ENCODE measurements at regions not wholly inside any gene's neighbourhood (a gene's known extent, or its start where the extent isn't known, plus 50 kb on each side); places are given as distances from the start of the nearest gene placed in this dataset.
"Not testable (repeated sequence)": the region's sequence is repeated elsewhere in the genome, so short reads cannot be mapped to it uniquely, and the experiment has no call there.

- no peaks in the 10 kb centered on the region for H3K36me3 Mint-ChIP-seq (ENCODE audit: low read depth)
- intact Hi-C loops (cut with micrococcal nuclease): no loop called here
- H3K27ac Mint-ChIP-seq: no peak overlapping the region
- no peak overlapping the region for H3K4me3 Mint-ChIP-seq
- peaks cover 7% of the 10 kb centered on the region for H3K9me3 Mint-ChIP-seq
- no peaks in the 10 kb centered on the region for H3K27me3 Mint-ChIP-seq (ENCODE audit: insufficient read depth)
- no peaks in the 10 kb centered on the region for H3K4me1 Mint-ChIP-seq (ENCODE audit: low read depth)
- DNase-seq (ENCODE audit: low spot score): no peak
Measured at GRCh38 chr9:108043585-108043984, 554.0 kb upstream of the KLF4 start.

GRCh38 chr9:108041551-108041950 is 552.0 kb upstream of the KLF4 start:
- peaks cover 7% of the 10 kb centered on the region for H3K9me3 Mint-ChIP-seq
- H3K4me3 Mint-ChIP-seq: no peak overlapping the region
- intact Hi-C loops (cut with micrococcal nuclease): no loop called here
- no peaks in the 10 kb centered on the region for H3K4me1 Mint-ChIP-seq (ENCODE audit: low read depth)
- no peaks in the 10 kb centered on the region for H3K36me3 Mint-ChIP-seq (ENCODE audit: low read depth)
- H3K27ac Mint-ChIP-seq: no peak overlapping the region
- no peaks in the 10 kb centered on the region for H3K27me3 Mint-ChIP-seq (ENCODE audit: insufficient read depth)
- DNase-seq (ENCODE audit: low spot score): no peak

GRCh38 chr9:108040783-108041182 is 551.2 kb upstream of the KLF4 start:
- no peaks in the 10 kb centered on the region for H3K27me3 Mint-ChIP-seq (ENCODE audit: insufficient read depth)
- no peaks in the 10 kb centered on the region for H3K36me3 Mint-ChIP-seq (ENCODE audit: low read depth)
- H3K9me3 Mint-ChIP-seq: peaks cover 7% of the 10 kb centered on the region
- H3K27ac Mint-ChIP-seq: no peak overlapping the region
- H3K4me3 Mint-ChIP-seq: no peak overlapping the region
- intact Hi-C loops (cut with micrococcal nuclease): no loop called here
- no peak for DNase-seq (ENCODE audit: low spot score)
- H3K4me1 Mint-ChIP-seq (ENCODE audit: low read depth): no peaks in the 10 kb centered on the region

GRCh38 chr9:108039493-108039892 is 549.9 kb upstream of the KLF4 start:
- no peaks in the 10 kb centered on the region for H3K27me3 Mint-ChIP-seq (ENCODE audit: insufficient read depth)
- DNase-seq (ENCODE audit: low spot score): no peak
- no peaks in the 10 kb centered on the region for H3K36me3 Mint-ChIP-seq (ENCODE audit: low read depth)
- H3K4me3 Mint-ChIP-seq: no peak overlapping the region
- intact Hi-C loops (cut with micrococcal nuclease): no loop called here
- H3K27ac Mint-ChIP-seq: no peak overlapping the region
- H3K9me3 Mint-ChIP-seq: peaks cover 7% of the 10 kb centered on the region
- no peaks in the 10 kb centered on the region for H3K4me1 Mint-ChIP-seq (ENCODE audit: low read depth)

GRCh38 chr9:108039012-108039411 is 549.4 kb upstream of the KLF4 start:
- H3K9me3 Mint-ChIP-seq: peaks cover 7% of the 10 kb centered on the region
- DNase-seq (ENCODE audit: low spot score): no peak
- no peak overlapping the region for H3K27ac Mint-ChIP-seq
- no peaks in the 10 kb centered on the region for H3K4me1 Mint-ChIP-seq (ENCODE audit: low read depth)
- intact Hi-C loops (cut with micrococcal nuclease): no loop called here
- H3K36me3 Mint-ChIP-seq (ENCODE audit: low read depth): no peaks in the 10 kb centered on the region
- no peak overlapping the region for H3K4me3 Mint-ChIP-seq
- H3K27me3 Mint-ChIP-seq (ENCODE audit: insufficient read depth): no peaks in the 10 kb centered on the region

- peaks cover 12% of the 10 kb centered on the region for H3K9me3 Mint-ChIP-seq
- DNase-seq (ENCODE audit: low spot score): no peak
- no peak overlapping the region for H3K27ac Mint-ChIP-seq
- no peaks in the 10 kb centered on the region for H3K27me3 Mint-ChIP-seq (ENCODE audit: insufficient read depth)
- intact Hi-C loops (cut with micrococcal nuclease): no loop called here
- no peaks in the 10 kb centered on the region for H3K4me1 Mint-ChIP-seq (ENCODE audit: low read depth)
- H3K36me3 Mint-ChIP-seq (ENCODE audit: low read depth): no peaks in the 10 kb centered on the region
- H3K4me3 Mint-ChIP-seq: no peak overlapping the region
Measured at GRCh38 chr9:108035487-108035886, 545.9 kb upstream of the KLF4 start.

- Mint-ChIP-seq H3K27ac (no peak overlapping the region), H3K36me3 (ENCODE audit: low read depth) (no peaks in the 10 kb centered on the region), H3K4me1 (ENCODE audit: low read depth) (no peaks in the 10 kb centered on the region), H3K27me3 (ENCODE audit: insufficient read depth) (no peaks in the 10 kb centered on the region), H3K4me3 (no peak overlapping the region), H3K9me3 (peaks cover 19% of the 10 kb centered on the region)
- no peak for DNase-seq (ENCODE audit: low spot score)
- intact Hi-C loops (cut with micrococcal nuclease): no loop called here
Measured at GRCh38 chr9:108033976-108034964, 544.7 kb upstream of the KLF4 start.

GRCh38 chr9:108032079-108032478 is 542.5 kb upstream of the KLF4 start:
- not testable (repeated sequence) for H3K36me3 Mint-ChIP-seq (ENCODE audit: low read depth)

GRCh38 chr9:108031221-108031620 is 541.7 kb upstream of the KLF4 start:
- DNase-seq (ENCODE audit: low spot score); H3K4me1 Mint-ChIP-seq (ENCODE audit: low read depth); H3K27ac Mint-ChIP-seq; H3K27me3 Mint-ChIP-seq (ENCODE audit: insufficient read depth); H3K36me3 Mint-ChIP-seq (ENCODE audit: low read depth); intact Hi-C loops (cut with micrococcal nuclease); H3K4me3 Mint-ChIP-seq: not testable (repeated sequence)
- H3K9me3 Mint-ChIP-seq: peaks cover 19% of the 10 kb centered on the region

More at GRCh38 chr9:108032079-108032478, 542.5 kb upstream of the KLF4 start:
- intact Hi-C loops (cut with micrococcal nuclease); H3K4me1 Mint-ChIP-seq (ENCODE audit: low read depth); H3K4me3 Mint-ChIP-seq; H3K27me3 Mint-ChIP-seq (ENCODE audit: insufficient read depth); DNase-seq (ENCODE audit: low spot score); H3K27ac Mint-ChIP-seq: not testable (repeated sequence)
- peaks cover 19% of the 10 kb centered on the region for H3K9me3 Mint-ChIP-seq

- H3K27ac Mint-ChIP-seq; intact Hi-C loops (cut with micrococcal nuclease); H3K36me3 Mint-ChIP-seq (ENCODE audit: low read depth); H3K4me3 Mint-ChIP-seq; H3K27me3 Mint-ChIP-seq (ENCODE audit: insufficient read depth); DNase-seq (ENCODE audit: low spot score); H3K4me1 Mint-ChIP-seq (ENCODE audit: low read depth); H3K9me3 Mint-ChIP-seq: not testable (repeated sequence)
Measured at GRCh38 chr9:108026718-108027117, 537.1 kb upstream of the KLF4 start.

GRCh38 chr9:108024604-108025003 is 535.0 kb upstream of the KLF4 start:
- Mint-ChIP-seq H3K27me3 (ENCODE audit: insufficient read depth) (no peaks in the 10 kb centered on the region), H3K36me3 (ENCODE audit: low read depth) (no peaks in the 10 kb centered on the region), H3K27ac (no peak overlapping the region), H3K4me1 (ENCODE audit: low read depth) (no peaks in the 10 kb centered on the region), H3K9me3 (peaks cover 3% of the 10 kb centered on the region), H3K4me3 (no peak overlapping the region)
- intact Hi-C loops (cut with micrococcal nuclease): no loop called here
- no peak for DNase-seq (ENCODE audit: low spot score)

GRCh38 chr9:108022246-108022935 is 532.8 kb upstream of the KLF4 start:
- no peak for DNase-seq (ENCODE audit: low spot score)
- intact Hi-C loops (cut with micrococcal nuclease): no loop called here
- Mint-ChIP-seq H3K27ac (no peak overlapping the region), H3K27me3 (ENCODE audit: insufficient read depth) (no peaks in the 10 kb centered on the region), H3K36me3 (ENCODE audit: low read depth) (no peaks in the 10 kb centered on the region), H3K4me3 (no peak overlapping the region), H3K9me3 (no peaks in the 10 kb centered on the region), H3K4me1 (ENCODE audit: low read depth) (no peaks in the 10 kb centered on the region)

GRCh38 chr9:108021096-108021710 is 531.6 kb upstream of the KLF4 start:
- Mint-ChIP-seq H3K4me1 (ENCODE audit: low read depth) (no peaks in the 10 kb centered on the region), H3K36me3 (ENCODE audit: low read depth) (no peaks in the 10 kb centered on the region), H3K27me3 (ENCODE audit: insufficient read depth) (no peaks in the 10 kb centered on the region), H3K27ac (no peak overlapping the region), H3K9me3 (peaks cover 4% of the 10 kb centered on the region), H3K4me3 (no peak overlapping the region)
- no peak for DNase-seq (ENCODE audit: low spot score)
- intact Hi-C loops (cut with micrococcal nuclease): no loop called here

Measured in activated T-helper 1 cell treated with anti-CD3 and anti-CD28 coated beads, Interleukin-12 subunit alpha, Interleukin-12 subunit beta, Interleukin-2, Interleukin-4 antibody, amounts not matched to agents 30 ng/mL and 10 ng/mL and 1 ng/mL, durations not matched to agents 14 hours and 24 hours and 36 hours (primary cell).